H1 (cell line): ENCODE measurements at regions not wholly inside any gene's neighbourhood (a gene's known extent, or its start where the extent isn't known, plus 50 kb on each side); places are given as distances from the start of the nearest gene placed in this dataset.

ENCODE experiments used
- BRCA1 ChIP-seq: IDR thresholded peaks from 2 replicates; pipeline ENCODE4 v1.6.1; 2012; ENCODE audit warnings: low read depth, low read length, improper control_type of control experiment
- EZH2 ChIP-seq: fragments of 200-600 bp; sonication (generic); IDR thresholded peaks from 2 replicates; pipeline ENCODE4 v1.7.1; 2012; ENCODE audit warnings: low read depth, mild to moderate bottlenecking, moderate library complexity, low read length, inconsistent platforms; ENCODE audit not compliant: severe bottlenecking

GRCh38 chr11:98110030-98110429 is 910.7 kb upstream of the CNTN5 start (continued):
- TF ChIP-seq EZH2 (no peak), BRCA1 (no peak)
